Lung (tissue), 11 donors: ENCODE measurements at regions not wholly inside any gene's neighbourhood (a gene's known extent, or its start where the extent isn't known, plus 50 kb on each side); places are given as distances from the start of the nearest gene placed in this dataset.

Experiments used
- ATAC-seq: fragments of 200-7000 bp; cut with Tn5 transposase; one replicate; pipeline ENCODE4 v1.9.1; 2020; ENCODE audit warnings: moderate number of reproducible peaks; ENCODE audit not compliant: insufficient read depth, low FRiP score
- DNase-seq, 3 donors: peaks; one replicate each; pipeline ENCODE4 v3.0.0-alpha.2; 2013 to 2017
- H3K27ac ChIP-seq, 2 donors: one replicate each; pipeline ENCODE4 v1.5.1; 2013; ENCODE audit warnings: mild to moderate bottlenecking in 2 of 2, moderate library complexity in 2 of 2, control low read depth in 1 of 2, inconsistent platforms in 1 of 2, low read depth in 1 of 2, low read length in 1 of 2
- H3K27me3 ChIP-seq, 3 donors: one replicate each; pipeline ENCODE4 v1.5.1; 2013; ENCODE audit warnings: low read length in 2 of 3; ENCODE audit not compliant: control insufficient read depth in 3 of 3, insufficient read depth in 3 of 3
- H3K36me3 ChIP-seq, 4 donors: one replicate each; pipeline ENCODE4 v1.5.1; 2013; ENCODE audit warnings: low read length in 4 of 4, mild to moderate bottlenecking in 1 of 4, moderate library complexity in 1 of 4; ENCODE audit not compliant: control insufficient read depth in 4 of 4, insufficient read depth in 4 of 4
- H3K4me1 ChIP-seq, 5 donors: one replicate each; pipeline ENCODE4 v1.5.1; 2013; ENCODE audit warnings: low read length in 5 of 5, mild to moderate bottlenecking in 2 of 5, moderate library complexity in 1 of 5; ENCODE audit not compliant: control insufficient read depth in 5 of 5, insufficient read depth in 5 of 5
- H3K4me3 ChIP-seq: one replicate; pipeline ENCODE4 v1.5.1; 2013; ENCODE audit warnings: mild to moderate bottlenecking, control low read depth, moderate library complexity
- H3K9ac ChIP-seq, 2 donors: one replicate each; pipeline ENCODE4 v1.5.1; 2013; ENCODE audit warnings: low read length in 2 of 2, control low read depth in 1 of 2; ENCODE audit not compliant: insufficient read depth in 1 of 2
- H3K9me3 ChIP-seq, 4 donors: one replicate each; pipeline ENCODE4 v1.5.1; 2013; ENCODE audit warnings: low read length in 3 of 4, mild to moderate bottlenecking in 1 of 4, moderate library complexity in 1 of 4; ENCODE audit not compliant: control insufficient read depth in 4 of 4, insufficient read depth in 3 of 4
- WGBS, 2 donors: extraction: QIAGEN DNeasy Blood & Tissue Kit; methylation state at CpG; one replicate each; pipeline ENCODE4 v1.1.7; 2013; 5-methylcytosine and 5-hydroxymethylcytosine counted together
- TF ChIP-seq, protein P1 (sequence below): IDR thresholded peaks from 2 replicates; pipeline ENCODE4 v1.5.1; 2012; ENCODE audit warnings: mild to moderate bottlenecking; ENCODE audit errors: control extremely low read depth, extremely low read depth
- donor health status: control.
- donor health status: control.
- donor health status: Bipolar disorder and iron deficiency.
- donor health status: healthy.
- donor health status: DM: yes; HTN: yes; CAD: no.

DNA sequence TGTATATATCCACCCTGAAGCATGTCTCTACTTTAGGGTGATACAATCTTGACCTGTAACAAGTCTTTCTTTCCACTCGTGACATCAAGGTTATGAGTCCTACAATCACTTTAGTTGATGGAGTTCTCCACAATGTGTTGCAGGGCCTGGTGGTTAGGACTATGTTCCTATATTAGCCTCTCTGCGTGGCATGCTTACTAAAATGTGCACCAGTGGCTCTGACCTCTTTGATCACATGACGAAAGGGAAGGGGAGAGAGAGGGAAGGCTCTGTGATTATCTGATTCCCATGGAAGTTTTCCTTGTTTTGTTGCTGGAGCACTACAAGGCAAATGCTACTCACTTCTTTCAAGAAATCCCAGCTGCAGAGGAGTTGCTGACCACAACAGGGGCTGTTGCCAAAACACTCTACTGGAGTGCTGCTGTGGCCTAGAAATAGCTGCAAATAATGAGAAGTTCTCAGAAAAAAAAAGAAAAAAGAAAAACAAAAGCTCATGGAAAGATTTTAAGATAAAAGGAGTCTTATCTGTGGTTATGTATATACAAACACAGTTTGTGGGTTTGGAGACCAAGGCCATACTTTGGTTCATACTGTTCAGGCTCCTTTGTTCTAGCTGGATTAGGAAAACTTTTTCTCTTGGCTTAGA, 272.8 kb upstream of the MMADHC start:
- ATAC-seq: no peak

DNA sequence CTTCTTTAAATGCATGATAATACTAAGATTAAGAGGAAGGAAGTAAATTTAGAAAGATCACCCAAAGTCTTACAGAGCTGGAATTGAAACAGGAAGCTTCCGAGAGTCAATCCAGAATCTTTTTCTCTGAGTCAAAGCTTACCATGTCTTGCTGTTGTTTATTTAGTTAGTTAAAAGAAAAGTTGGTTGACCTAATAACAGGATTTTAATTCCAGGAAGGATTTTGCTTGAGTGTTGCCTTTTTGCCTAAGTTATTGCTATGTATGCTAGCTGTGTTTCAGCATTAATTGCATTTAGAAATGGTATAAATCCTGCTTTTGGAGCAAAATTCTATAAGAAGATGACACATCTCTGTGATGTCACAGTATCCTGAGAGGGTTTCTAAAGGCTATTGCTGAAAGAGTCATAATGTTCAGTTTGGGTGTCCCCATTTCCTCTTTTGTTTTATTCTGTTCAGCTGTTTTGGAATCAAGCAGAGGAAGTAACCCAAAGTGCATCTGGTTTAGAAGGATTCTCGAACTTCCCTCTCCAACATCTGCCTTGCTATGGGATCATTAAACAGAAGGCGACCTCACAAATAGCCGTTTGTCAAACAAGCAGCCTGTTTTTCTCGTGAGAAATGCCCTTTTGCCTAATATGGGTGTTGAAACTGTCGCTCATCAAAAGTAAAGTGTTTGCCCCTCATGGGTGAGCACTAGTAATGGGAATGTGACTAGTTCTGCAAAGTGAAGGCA, 271.5 kb upstream of the MMADHC start:
- Histone ChIP-seq H3K27me3 (no peaks in the 10 kb centered on the region), H3K4me1 (peaks cover 0 to 16% (median 1%) of the 10 kb centered on the region in 5 donors), H3K36me3 (no peaks in the 10 kb centered on the region), H3K27ac (peak overlapping the region in 1 of 2 donors; percentile 33), H3K9me3 (no peaks in the 10 kb centered on the region), H3K4me3 (no peak overlapping the region), H3K9ac (no peak overlapping the region)
- TF ChIP-seq, protein P1, sequence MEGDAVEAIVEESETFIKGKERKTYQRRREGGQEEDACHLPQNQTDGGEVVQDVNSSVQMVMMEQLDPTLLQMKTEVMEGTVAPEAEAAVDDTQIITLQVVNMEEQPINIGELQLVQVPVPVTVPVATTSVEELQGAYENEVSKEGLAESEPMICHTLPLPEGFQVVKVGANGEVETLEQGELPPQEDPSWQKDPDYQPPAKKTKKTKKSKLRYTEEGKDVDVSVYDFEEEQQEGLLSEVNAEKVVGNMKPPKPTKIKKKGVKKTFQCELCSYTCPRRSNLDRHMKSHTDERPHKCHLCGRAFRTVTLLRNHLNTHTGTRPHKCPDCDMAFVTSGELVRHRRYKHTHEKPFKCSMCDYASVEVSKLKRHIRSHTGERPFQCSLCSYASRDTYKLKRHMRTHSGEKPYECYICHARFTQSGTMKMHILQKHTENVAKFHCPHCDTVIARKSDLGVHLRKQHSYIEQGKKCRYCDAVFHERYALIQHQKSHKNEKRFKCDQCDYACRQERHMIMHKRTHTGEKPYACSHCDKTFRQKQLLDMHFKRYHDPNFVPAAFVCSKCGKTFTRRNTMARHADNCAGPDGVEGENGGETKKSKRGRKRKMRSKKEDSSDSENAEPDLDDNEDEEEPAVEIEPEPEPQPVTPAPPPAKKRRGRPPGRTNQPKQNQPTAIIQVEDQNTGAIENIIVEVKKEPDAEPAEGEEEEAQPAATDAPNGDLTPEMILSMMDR: no peak
- 37 to 42% methylated on average over 6 of the region's 6 CpGs for WGBS, 2 donors
- no peak for ATAC-seq
- peak in 2 of 3 donors; percentile 29 to 43 for DNase-seq

More for the DNA sequence above, 272.8 kb upstream of the MMADHC start:
- WGBS, 2 donors: 71 to 84% methylated on average over 3 of the region's 3 CpGs
- no peaks in the 10 kb centered on the region for H3K27me3 ChIP-seq
- H3K9ac ChIP-seq: no peak overlapping the region
- peaks cover 0 to 16% (median 1%) of the 10 kb centered on the region in 5 donors for H3K4me1 ChIP-seq
- H3K4me3 ChIP-seq: no peak overlapping the region
- TF ChIP-seq, protein P1: no peak
- peak; percentile 88 to 97 (median 97) for DNase-seq
- H3K36me3 ChIP-seq: no peaks in the 10 kb centered on the region
- no peaks in the 10 kb centered on the region for H3K9me3 ChIP-seq
- H3K27ac ChIP-seq: peak overlapping the region; percentile 33 to 46

- H3K9ac ChIP-seq: no peak overlapping the region
- TF ChIP-seq, protein P1: no peak
- DNase-seq (peak in 2 of 3 donors; percentile 13 to 17), ATAC-seq (no peak)
- no peaks in the 10 kb centered on the region for H3K36me3 ChIP-seq
- no peak overlapping the region for H3K4me3 ChIP-seq
- peaks cover 0 to 16% (median 1%) of the 10 kb centered on the region in 5 donors for H3K4me1 ChIP-seq
- no peaks in the 10 kb centered on the region for H3K27me3 ChIP-seq
- no peaks in the 10 kb centered on the region for H3K9me3 ChIP-seq
- no peak overlapping the region for H3K27ac ChIP-seq
Measured at GRCh38 chr2:149858216-149858615, 270.6 kb upstream of the MMADHC start.
